GM23338 (cell line): ENCODE measurements at regions not wholly inside any gene's neighbourhood (a gene's known extent, or its start where the extent isn't known, plus 50 kb on each side); places are given as distances from the start of the nearest gene placed in this dataset.

Source experiments
- ATAC-seq: fragments of 200-7000 bp; cut with Tn5 transposase; 3 replicates; pipeline ENCODE4 v1.9.1; 2020
- DNase-seq: peaks from one replicate; pipeline ENCODE4 v3.0.0-alpha.2; 2015; ENCODE audit warnings: low spot score
- H2AFZ ChIP-seq: fragments of 200-600 bp; sonication (generic); 2 replicates; pipeline ENCODE4 v1.8.0; 2016; ENCODE audit warnings: antibody characterized with exemption, mild to moderate bottlenecking, moderate library complexity
- H3F3A ChIP-seq: fragments of 200-600 bp; sonication (generic); replicated peaks from 2 replicates; pipeline ENCODE4 v1.8.0; 2017; ENCODE audit warnings: antibody characterized with exemption, mixed run types, low read depth
- H3K27ac ChIP-seq: fragments of 200-600 bp; sonication (generic); 2 replicates; pipeline ENCODE4 v1.6.1; 2016; ENCODE audit warnings: low read depth
- H3K27me3 ChIP-seq: fragments of 200-600 bp; sonication (generic); 2 replicates; pipeline ENCODE4 v1.8.0; 2016; ENCODE audit warnings: mild to moderate bottlenecking, mixed run types, moderate library complexity; ENCODE audit not compliant: insufficient read depth
- H3K36me3 ChIP-seq: fragments of 200-600 bp; sonication (generic); 2 replicates; pipeline ENCODE4 v1.8.0; 2016; ENCODE audit warnings: mild to moderate bottlenecking; ENCODE audit not compliant: insufficient read depth
- H3K4me1 ChIP-seq: fragments of 200-600 bp; sonication (generic); 2 replicates; pipeline ENCODE4 v1.8.0; 2016; ENCODE audit warnings: mild to moderate bottlenecking, moderate library complexity; ENCODE audit not compliant: insufficient read depth
- H3K4me2 ChIP-seq: fragments of 200-600 bp; sonication (generic); 2 replicates; pipeline ENCODE4 v1.7.1; 2017; ENCODE audit warnings: mixed run types
- H3K4me3 ChIP-seq: fragments of 200-600 bp; sonication (generic); 2 replicates; pipeline ENCODE4 v1.6.1; 2016; ENCODE audit warnings: mixed run types
- H3K79me2 ChIP-seq: fragments of 200-600 bp; sonication (generic); replicated peaks from 2 replicates; pipeline ENCODE4 v1.8.0; 2017; ENCODE audit warnings: mild to moderate bottlenecking; ENCODE audit not compliant: insufficient read depth
- H3K9me2 ChIP-seq: fragments of 200-600 bp; sonication (generic); 2 replicates; pipeline ENCODE4 v1.8.0; 2017; ENCODE audit not compliant: insufficient read depth
- H4K20me1 ChIP-seq: fragments of 200-600 bp; sonication (generic); replicated peaks from 2 replicates; pipeline ENCODE4 v1.8.0; 2017; ENCODE audit warnings: mild to moderate bottlenecking; ENCODE audit not compliant: insufficient read depth
- H3K27ac Mint-ChIP-seq: 2 replicates; pipeline ENCODE4 v1.8.0; 2020; ENCODE audit warnings: inconsistent platforms, mild to moderate bottlenecking, moderate library complexity, mixed read lengths
- H3K27me3 Mint-ChIP-seq: 3 replicates; pipeline ENCODE4 v1.8.0; 2022; ENCODE audit warnings: low read depth, mild to moderate bottlenecking, moderate library complexity, mixed read lengths, inconsistent platforms; ENCODE audit not compliant: insufficient read depth, poor library complexity
- H3K36me3 Mint-ChIP-seq: 3 replicates; pipeline ENCODE4 v1.8.0; 2021; ENCODE audit warnings: low read depth, mild to moderate bottlenecking, inconsistent platforms, moderate library complexity, mixed read lengths
- H3K4me1 Mint-ChIP-seq: 3 replicates; pipeline ENCODE4 v1.8.0; 2020; ENCODE audit warnings: mild to moderate bottlenecking, inconsistent platforms, mixed read lengths
- H3K4me3 Mint-ChIP-seq: 3 replicates; pipeline ENCODE4 v1.8.0; 2021; ENCODE audit warnings: moderate library complexity, mild to moderate bottlenecking, inconsistent platforms, mixed read lengths
- H3K9me3 Mint-ChIP-seq: 3 replicates; pipeline ENCODE4 v1.8.0; 2020; ENCODE audit warnings: moderate library complexity, mild to moderate bottlenecking, inconsistent platforms, mixed read lengths
- EZH2 ChIP-seq: fragments of 200-600 bp; sonication (generic); IDR thresholded peaks from one replicate; pipeline ENCODE4 v1.8.0; 2017; ENCODE audit warnings: antibody characterized with exemption, mild to moderate bottlenecking, low read depth; ENCODE audit not compliant: unreplicated experiment
- EZH2phosphoT487 ChIP-seq: fragments of 200-600 bp; sonication (generic); IDR thresholded peaks from one replicate; pipeline ENCODE4 v1.8.1; 2018; ENCODE audit warnings: antibody characterized with exemption; ENCODE audit not compliant: unreplicated experiment
- JUNB ChIP-seq: IDR thresholded peaks from one replicate; pipeline ENCODE4 v1.6.1; 2016; ENCODE audit warnings: antibody characterized with exemption; ENCODE audit not compliant: unreplicated experiment
- NANOG ChIP-seq: IDR thresholded peaks from 2 replicates; pipeline ENCODE4 v1.6.1; 2016; ENCODE audit warnings: antibody characterized with exemption, borderline replicate concordance
- POLR2AphosphoS5 ChIP-seq: IDR thresholded peaks from 2 replicates; pipeline ENCODE4 v1.6.1; 2016; ENCODE audit warnings: antibody characterized with exemption, low read depth
- STAT1 ChIP-seq: IDR thresholded peaks from one replicate; pipeline ENCODE4 v1.6.1; 2016; ENCODE audit warnings: antibody characterized with exemption; ENCODE audit not compliant: unreplicated experiment
- ZNF114 ChIP-seq: fragments of 250-450 bp; sonication (Bioruptor Pico); IDR thresholded peaks from 2 replicates; pipeline ENCODE4 v1.5.0; 2020; ENCODE audit warnings: mild to moderate bottlenecking, moderate library complexity
- ZNF331 ChIP-seq: fragments of 250-450 bp; sonication (Bioruptor Pico); IDR thresholded peaks from 2 replicates; pipeline ENCODE4 v1.5.0; 2020; ENCODE audit warnings: low read depth, mild to moderate bottlenecking, moderate library complexity
- TF ChIP-seq, protein P1 (sequence below): fragments of 250-450 bp; sonication (Bioruptor Pico); IDR thresholded peaks from 2 replicates; pipeline ENCODE4 v1.5.0; 2020; ENCODE audit warnings: mild to moderate bottlenecking, moderate library complexity
- TF ChIP-seq, protein P2 (sequence below): IDR thresholded peaks from one replicate; pipeline ENCODE4 v1.6.1; 2018; ENCODE audit warnings: antibody characterized with exemption; ENCODE audit not compliant: unreplicated experiment
- TF ChIP-seq, protein P3 (sequence below), 2 experiments: fragments of 200-600 bp in 1 of 2; sonication (generic) in 1 of 2; conservative IDR thresholded peaks; 2 replicates each; pipeline versions ENCODE4 v1.5.1 to v1.6.1; 2016 to 2017; ENCODE audit warnings: antibody characterized with exemption in 2 of 2, low read depth in 2 of 2, mild to moderate bottlenecking in 2 of 2, moderate library complexity in 1 of 2

DNA sequence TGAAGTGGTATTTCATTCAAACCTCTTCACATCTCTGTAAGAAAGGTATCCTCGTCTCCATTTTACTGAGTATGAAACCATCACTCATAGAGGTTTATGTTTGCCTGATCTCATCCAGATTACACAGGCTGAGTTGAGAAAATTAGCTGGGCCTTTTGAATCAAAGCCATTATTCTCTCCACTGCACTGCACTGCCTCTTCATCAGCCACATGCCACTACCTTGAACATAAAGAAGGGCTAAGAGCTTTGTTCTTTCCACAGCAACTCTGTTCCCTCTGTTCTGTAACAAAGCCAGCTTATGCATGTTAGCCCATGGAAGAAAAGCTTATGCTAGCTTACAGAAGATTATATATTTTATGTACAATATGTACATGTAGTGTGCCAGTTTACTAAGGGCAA is 362.6 kb upstream of the DLGAP1 start:
- Histone ChIP-seq H3K79me2 (no peaks in the 10 kb centered on the region), H3K27ac (no peak overlapping the region), H4K20me1 (no peaks in the 10 kb centered on the region), H3F3A (no peaks in the 10 kb centered on the region), H3K4me1 (peaks cover 10% of the 10 kb centered on the region; the same call in 1 of the 2 replicates), H3K36me3 (no peaks in the 10 kb centered on the region), H3K9me2 (peaks cover 5% of the 10 kb centered on the region; the same call in 1 of the 2 replicates), H2AFZ (no peak overlapping the region), H3K27me3 (no peaks in the 10 kb centered on the region), H3K4me2 (no peak overlapping the region), H3K4me3 (no peak overlapping the region)
- TF ChIP-seq POLR2AphosphoS5 (no peak), NANOG (no peak), JUNB (no peak), STAT1 (no peak), ZNF331 (no peak)
- Mint-ChIP-seq H3K4me3 (no peak overlapping the region), H3K27me3 (peaks cover 2% of the 10 kb centered on the region), H3K4me1 (peaks cover 7% of the 10 kb centered on the region), H3K36me3 (peaks cover 3% of the 10 kb centered on the region; the same call in 1 of the 3 replicates), H3K27ac (no peak overlapping the region), H3K9me3 (no peaks in the 10 kb centered on the region; the same call in 1 of the 3 replicates)
- ATAC-seq (no peak), DNase-seq (no peak)

DNA sequence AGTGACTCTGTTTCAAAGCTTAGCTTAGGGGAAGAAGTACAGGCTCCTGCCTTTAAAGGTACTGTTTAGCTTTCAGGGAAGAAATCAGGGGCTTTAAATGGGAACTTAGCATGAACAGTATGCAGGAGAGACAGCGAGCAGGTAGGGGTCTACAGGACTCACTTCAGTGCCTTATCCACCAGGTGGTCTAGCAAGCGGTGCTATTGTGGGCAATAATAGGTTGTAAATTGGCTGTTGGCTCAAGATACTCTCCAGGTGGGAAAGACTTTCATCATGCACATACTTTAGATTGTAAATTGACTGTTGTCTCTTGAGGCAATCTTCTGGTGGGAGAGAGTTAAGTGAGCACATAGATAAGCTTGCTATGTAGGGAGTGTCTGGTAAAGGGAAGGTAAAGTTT is 358.6 kb upstream of the DLGAP1 start:
- Histone ChIP-seq H4K20me1 (no peaks in the 10 kb centered on the region), H3F3A (no peaks in the 10 kb centered on the region), H3K36me3 (no peaks in the 10 kb centered on the region), H3K4me1 (no peaks in the 10 kb centered on the region), H2AFZ (no peak overlapping the region; the same call in 1 of the 2 replicates), H3K4me3 (no peak overlapping the region), H3K79me2 (no peaks in the 10 kb centered on the region), H3K27me3 (no peaks in the 10 kb centered on the region), H3K4me2 (no peak overlapping the region), H3K9me2 (0 out of 2 replicates have a peak, but pooled peaks cover 5% of the 10 kb centered on the region), H3K27ac (no peak overlapping the region)
- no peak overlapping the region; the same call in 1 of the 2 replicates for H3K27ac Mint-ChIP-seq
- H3K4me1 Mint-ChIP-seq = no peaks in the 10 kb centered on the region; the same call in 2 of the 3 replicates
- ATAC-seq = peak; percentile 28; the same call in 1 of the 3 replicates
- no peaks in the 10 kb centered on the region; the same call in 1 of the 3 replicates for H3K9me3 Mint-ChIP-seq
- H3K27me3 Mint-ChIP-seq = peaks cover 2% of the 10 kb centered on the region
- no peak for DNase-seq
- H3K36me3 Mint-ChIP-seq = peaks cover 3% of the 10 kb centered on the region; the same call in 1 of the 3 replicates
- no peak overlapping the region for H3K4me3 Mint-ChIP-seq
- TF ChIP-seq EZH2phosphoT487 = no peak
- TF ChIP-seq, protein P1, sequence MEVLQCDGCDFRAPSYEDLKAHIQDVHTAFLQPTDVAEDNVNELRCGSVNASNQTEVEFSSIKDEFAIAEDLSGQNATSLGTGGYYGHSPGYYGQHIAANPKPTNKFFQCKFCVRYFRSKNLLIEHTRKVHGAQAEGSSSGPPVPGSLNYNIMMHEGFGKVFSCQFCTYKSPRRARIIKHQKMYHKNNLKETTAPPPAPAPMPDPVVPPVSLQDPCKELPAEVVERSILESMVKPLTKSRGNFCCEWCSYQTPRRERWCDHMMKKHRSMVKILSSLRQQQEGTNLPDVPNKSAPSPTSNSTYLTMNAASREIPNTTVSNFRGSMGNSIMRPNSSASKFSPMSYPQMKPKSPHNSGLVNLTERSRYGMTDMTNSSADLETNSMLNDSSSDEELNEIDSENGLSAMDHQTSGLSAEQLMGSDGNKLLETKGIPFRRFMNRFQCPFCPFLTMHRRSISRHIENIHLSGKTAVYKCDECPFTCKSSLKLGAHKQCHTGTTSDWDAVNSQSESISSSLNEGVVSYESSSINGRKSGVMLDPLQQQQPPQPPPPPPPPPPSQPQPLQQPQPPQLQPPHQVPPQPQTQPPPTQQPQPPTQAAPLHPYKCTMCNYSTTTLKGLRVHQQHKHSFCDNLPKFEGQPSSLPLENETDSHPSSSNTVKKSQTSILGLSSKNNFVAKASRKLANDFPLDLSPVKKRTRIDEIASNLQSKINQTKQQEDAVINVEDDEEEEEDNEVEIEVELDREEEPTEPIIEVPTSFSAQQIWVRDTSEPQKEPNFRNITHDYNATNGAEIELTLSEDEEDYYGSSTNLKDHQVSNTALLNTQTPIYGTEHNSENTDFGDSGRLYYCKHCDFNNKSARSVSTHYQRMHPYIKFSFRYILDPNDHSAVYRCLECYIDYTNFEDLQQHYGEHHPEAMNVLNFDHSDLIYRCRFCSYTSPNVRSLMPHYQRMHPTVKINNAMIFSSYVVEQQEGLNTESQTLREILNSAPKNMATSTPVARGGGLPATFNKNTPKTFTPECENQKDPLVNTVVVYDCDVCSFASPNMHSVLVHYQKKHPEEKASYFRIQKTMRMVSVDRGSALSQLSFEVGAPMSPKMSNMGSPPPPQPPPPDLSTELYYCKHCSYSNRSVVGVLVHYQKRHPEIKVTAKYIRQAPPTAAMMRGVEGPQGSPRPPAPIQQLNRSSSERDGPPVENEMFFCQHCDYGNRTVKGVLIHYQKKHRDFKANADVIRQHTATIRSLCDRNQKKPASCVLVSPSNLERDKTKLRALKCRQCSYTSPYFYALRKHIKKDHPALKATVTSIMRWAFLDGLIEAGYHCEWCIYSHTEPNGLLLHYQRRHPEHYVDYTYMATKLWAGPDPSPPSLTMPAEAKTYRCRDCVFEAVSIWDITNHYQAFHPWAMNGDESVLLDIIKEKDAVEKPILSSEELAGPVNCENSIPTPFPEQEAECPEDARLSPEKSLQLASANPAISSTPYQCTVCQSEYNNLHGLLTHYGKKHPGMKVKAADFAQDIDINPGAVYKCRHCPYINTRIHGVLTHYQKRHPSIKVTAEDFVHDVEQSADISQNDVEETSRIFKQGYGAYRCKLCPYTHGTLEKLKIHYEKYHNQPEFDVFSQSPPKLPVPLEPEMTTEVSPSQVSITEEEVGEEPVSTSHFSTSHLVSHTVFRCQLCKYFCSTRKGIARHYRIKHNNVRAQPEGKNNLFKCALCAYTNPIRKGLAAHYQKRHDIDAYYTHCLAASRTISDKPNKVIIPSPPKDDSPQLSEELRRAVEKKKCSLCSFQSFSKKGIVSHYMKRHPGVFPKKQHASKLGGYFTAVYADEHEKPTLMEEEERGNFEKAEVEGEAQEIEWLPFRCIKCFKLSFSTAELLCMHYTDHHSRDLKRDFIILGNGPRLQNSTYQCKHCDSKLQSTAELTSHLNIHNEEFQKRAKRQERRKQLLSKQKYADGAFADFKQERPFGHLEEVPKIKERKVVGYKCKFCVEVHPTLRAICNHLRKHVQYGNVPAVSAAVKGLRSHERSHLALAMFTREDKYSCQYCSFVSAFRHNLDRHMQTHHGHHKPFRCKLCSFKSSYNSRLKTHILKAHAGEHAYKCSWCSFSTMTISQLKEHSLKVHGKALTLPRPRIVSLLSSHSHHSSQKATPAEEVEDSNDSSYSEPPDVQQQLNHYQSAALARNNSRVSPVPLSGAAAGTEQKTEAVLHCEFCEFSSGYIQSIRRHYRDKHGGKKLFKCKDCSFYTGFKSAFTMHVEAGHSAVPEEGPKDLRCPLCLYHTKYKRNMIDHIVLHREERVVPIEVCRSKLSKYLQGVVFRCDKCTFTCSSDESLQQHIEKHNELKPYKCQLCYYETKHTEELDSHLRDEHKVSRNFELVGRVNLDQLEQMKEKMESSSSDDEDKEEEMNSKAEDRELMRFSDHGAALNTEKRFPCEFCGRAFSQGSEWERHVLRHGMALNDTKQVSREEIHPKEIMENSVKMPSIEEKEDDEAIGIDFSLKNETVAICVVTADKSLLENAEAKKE (CRISPR knock-in tag) = no peak
- TF ChIP-seq, protein P2, sequence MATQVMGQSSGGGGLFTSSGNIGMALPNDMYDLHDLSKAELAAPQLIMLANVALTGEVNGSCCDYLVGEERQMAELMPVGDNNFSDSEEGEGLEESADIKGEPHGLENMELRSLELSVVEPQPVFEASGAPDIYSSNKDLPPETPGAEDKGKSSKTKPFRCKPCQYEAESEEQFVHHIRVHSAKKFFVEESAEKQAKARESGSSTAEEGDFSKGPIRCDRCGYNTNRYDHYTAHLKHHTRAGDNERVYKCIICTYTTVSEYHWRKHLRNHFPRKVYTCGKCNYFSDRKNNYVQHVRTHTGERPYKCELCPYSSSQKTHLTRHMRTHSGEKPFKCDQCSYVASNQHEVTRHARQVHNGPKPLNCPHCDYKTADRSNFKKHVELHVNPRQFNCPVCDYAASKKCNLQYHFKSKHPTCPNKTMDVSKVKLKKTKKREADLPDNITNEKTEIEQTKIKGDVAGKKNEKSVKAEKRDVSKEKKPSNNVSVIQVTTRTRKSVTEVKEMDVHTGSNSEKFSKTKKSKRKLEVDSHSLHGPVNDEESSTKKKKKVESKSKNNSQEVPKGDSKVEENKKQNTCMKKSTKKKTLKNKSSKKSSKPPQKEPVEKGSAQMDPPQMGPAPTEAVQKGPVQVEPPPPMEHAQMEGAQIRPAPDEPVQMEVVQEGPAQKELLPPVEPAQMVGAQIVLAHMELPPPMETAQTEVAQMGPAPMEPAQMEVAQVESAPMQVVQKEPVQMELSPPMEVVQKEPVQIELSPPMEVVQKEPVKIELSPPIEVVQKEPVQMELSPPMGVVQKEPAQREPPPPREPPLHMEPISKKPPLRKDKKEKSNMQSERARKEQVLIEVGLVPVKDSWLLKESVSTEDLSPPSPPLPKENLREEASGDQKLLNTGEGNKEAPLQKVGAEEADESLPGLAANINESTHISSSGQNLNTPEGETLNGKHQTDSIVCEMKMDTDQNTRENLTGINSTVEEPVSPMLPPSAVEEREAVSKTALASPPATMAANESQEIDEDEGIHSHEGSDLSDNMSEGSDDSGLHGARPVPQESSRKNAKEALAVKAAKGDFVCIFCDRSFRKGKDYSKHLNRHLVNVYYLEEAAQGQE = no peak
- TF ChIP-seq ZNF331 = no peak
- TF ChIP-seq, protein P3, sequence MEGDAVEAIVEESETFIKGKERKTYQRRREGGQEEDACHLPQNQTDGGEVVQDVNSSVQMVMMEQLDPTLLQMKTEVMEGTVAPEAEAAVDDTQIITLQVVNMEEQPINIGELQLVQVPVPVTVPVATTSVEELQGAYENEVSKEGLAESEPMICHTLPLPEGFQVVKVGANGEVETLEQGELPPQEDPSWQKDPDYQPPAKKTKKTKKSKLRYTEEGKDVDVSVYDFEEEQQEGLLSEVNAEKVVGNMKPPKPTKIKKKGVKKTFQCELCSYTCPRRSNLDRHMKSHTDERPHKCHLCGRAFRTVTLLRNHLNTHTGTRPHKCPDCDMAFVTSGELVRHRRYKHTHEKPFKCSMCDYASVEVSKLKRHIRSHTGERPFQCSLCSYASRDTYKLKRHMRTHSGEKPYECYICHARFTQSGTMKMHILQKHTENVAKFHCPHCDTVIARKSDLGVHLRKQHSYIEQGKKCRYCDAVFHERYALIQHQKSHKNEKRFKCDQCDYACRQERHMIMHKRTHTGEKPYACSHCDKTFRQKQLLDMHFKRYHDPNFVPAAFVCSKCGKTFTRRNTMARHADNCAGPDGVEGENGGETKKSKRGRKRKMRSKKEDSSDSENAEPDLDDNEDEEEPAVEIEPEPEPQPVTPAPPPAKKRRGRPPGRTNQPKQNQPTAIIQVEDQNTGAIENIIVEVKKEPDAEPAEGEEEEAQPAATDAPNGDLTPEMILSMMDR (conservative IDR thresholded peaks at IDR 0.05; ENCODE audit: low read depth in 2 of 2) = no peak
- TF ChIP-seq NANOG = no peak
- TF ChIP-seq EZH2 = no peak
- no peak for TF ChIP-seq POLR2AphosphoS5
- TF ChIP-seq ZNF114 = no peak
- TF ChIP-seq STAT1 = no peak
